GM19043 (cell line): ENCODE measurements at regions not wholly inside any gene's neighbourhood (a gene's known extent, or its start where the extent isn't known, plus 50 kb on each side); places are given as distances from the start of the nearest gene placed in this dataset.
"Not testable (repeated sequence)": the region's sequence is repeated elsewhere in the genome, so short reads cannot be mapped to it uniquely, and the experiment has no call there.

Source experiments
- ATAC-seq: cut with Tn5 transposase; IDR thresholded peaks from one replicate; pipeline ENCODE4 v1.9.1; 2021; ENCODE audit warnings: low read depth; ENCODE audit not compliant: unreplicated experiment

DNA sequence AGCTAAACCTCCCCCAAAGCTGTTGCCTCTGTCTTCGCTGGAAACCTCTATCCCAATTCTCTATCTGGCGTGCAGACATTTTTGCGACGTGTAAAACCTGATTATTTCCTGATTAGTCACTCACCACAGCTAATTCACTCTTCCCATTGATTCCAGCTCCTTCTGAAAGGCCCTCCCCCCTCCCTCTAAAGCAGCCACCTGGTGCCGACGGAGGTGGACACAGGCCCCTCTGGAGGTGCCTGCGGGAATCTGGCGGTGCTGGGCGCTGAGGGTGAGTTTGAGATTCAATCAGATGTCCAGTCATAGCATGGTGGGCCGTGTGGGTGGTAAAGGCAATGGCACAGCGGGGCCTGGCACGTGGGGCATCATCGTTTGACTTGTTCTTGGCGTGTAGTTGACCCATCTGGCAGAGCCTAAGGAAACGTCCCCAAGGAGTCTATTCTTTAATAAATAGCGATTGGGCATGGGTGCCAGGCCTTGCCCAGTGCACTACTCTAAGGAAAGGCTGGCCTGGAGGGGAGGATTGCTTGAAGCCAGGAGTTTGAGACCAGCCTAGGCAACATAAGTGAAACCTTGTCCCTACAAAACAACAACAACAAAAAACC lies 271.1 kb upstream of the MVB12B start:
- ATAC-seq: no peak

- no peak for ATAC-seq
Observed at GRCh38 chr9:126056312-126057021, 270.2 kb upstream of the MVB12B start.

- no peak for ATAC-seq
Observed at GRCh38 chr9:126057121-126057825, 269.4 kb upstream of the MVB12B start.

- no peak for ATAC-seq
Observed at GRCh38 chr9:126058011-126058531, 268.6 kb upstream of the MVB12B start.

DNA sequence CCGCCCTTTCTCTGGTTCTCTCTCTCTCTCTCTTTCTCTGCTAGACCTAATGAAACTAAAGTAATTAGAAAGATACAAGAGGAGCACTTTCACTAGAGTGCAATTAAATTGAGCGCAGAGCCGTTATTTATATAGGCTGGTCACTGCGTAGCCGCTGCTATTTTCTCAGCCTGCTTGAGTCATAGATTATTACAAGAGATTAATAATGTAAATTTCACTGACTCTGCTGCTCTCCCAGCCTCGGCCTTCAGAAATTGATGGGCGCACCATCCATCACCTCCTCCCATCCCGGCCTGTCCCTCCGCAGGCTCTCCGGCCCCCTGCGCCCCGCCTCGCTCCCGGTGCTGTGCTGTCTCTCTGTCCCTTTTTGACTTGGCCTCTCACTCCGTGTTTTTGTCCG lies 268.0 kb upstream of the MVB12B start:
- ATAC-seq: no peak

GRCh38 chr9:126061575-126061974 lies 265.1 kb upstream of the MVB12B start:
- no peak for ATAC-seq

GRCh38 chr9:126062158-126062886 lies 264.3 kb upstream of the MVB12B start:
- no peak for ATAC-seq

GRCh38 chr9:126063326-126063725 lies 263.3 kb upstream of the MVB12B start:
- ATAC-seq: no peak

DNA sequence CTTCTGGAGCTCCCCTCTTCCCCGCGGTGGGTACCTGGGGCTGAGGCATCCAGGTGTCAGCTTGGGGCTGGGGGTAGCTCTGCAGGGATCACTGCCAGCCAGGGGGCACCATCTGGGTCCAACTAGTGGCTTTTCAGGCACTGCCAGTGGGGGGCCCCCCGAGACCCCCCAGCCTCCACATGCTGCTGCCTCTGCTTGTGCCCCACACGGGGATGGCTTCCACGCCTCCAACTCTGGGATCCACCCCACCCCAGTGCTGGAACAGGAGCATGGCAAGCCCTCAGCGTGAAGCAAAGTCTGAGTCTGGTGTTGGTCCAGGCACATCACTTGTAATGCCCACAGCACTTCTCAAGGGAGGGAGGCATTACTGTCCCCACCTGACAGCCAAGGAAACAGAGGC lies 260.5 kb upstream of the MVB12B start:
- no peak for ATAC-seq

- no peak for ATAC-seq
Observed at GRCh38 chr9:126067031-126067734, 259.4 kb upstream of the MVB12B start.

- ATAC-seq: no peak
Observed at GRCh38 chr9:126068534-126069230, 257.9 kb upstream of the MVB12B start.

GRCh38 chr9:126069400-126069955 lies 257.2 kb upstream of the MVB12B start:
- ATAC-seq: no peak

DNA sequence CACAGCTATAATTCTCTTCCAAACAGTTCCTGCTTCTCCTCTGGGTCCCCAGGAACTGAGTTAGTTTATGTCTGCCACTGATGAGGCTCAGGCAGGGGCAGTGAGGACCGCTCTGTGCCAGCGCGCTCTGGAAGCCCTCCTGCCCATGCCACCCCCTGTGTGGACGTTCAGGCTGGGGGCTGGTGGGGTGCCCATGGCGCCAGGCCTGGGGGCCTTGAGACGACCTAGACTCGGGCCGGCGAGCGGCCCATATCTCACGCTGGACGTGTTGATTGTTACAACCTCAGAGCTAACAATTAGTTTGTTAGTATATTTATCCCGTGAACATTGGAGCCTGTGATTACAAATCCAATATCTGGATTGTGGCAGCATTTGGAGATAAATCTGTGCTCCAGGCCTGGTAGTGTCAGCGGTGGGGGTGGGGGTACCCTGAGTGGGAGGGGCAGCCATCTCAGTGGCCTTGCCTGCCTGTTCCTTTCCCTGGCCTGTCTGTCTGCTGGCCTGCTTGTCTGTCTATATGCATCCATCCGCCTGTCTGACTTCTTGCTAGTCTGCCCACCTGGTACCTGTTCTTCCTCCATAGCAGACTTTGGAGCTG lies 256.5 kb upstream of the MVB12B start:
- ATAC-seq: no peak

- no peak for ATAC-seq
Observed at GRCh38 chr9:126071076-126071750, 255.4 kb upstream of the MVB12B start.

DNA sequence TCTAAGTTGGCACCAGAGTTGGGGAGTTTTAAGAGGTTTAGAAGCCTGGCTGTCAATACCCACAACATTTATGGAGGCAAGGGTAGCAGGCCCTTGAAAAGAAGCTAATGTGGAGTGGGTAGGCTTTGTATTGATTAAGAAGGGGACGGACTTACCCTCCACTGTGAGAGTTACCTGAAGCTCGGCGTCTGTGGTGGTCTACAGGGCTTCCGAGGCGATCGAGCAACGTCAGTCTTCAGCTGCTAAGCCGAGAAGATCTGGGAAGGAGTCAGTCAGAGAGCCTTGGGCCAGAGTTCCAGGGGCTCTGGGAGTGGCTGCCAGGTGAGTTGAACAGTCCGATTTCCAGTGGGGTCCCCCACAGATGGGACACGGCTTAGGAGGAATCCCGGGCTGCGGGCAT lies 249.0 kb upstream of the MVB12B start:
- ATAC-seq: not testable (repeated sequence)

DNA sequence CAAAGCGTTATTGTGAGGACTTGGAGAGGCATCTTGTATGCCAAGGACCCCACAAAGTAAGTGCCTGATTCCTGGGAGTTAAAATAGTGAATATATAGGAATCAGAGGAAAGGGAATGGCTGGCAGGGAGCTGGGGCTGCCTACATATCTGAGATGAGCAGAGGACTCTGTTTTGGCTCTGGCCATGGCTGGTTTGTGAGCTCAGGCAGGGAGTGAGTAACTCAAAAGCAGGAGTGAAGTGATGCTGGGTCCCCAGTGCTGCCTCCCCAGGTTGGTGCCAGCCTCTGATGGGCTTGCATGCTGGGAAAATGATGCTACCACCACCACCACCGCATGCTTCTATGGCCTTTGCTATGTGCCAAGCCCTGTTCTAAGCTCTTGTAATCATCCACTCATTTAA lies 246.0 kb upstream of the MVB12B start:
- ATAC-seq: no peak

DNA sequence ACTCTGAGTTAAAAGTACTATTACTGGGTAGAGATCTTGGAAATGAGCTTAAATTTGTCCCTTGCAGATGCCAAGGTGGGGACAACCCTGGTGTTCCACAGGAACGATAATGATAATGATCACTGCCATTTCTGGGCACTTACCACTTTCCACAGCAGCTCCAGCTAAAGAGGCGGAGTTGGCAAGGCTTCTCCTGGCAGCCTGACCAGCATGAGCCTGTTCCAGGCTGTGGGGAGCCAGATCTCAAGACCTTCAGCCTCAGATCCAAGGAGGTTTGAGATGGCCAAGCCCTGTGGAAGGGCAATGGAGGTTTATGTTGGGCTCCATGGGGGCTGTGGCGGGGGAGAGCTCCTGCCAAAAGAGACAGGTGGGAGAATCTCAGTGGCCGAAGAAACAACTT lies 244.9 kb upstream of the MVB12B start:
- no peak for ATAC-seq

GRCh38 chr9:126084008-126084407 lies 242.6 kb upstream of the MVB12B start:
- no peak for ATAC-seq

DNA sequence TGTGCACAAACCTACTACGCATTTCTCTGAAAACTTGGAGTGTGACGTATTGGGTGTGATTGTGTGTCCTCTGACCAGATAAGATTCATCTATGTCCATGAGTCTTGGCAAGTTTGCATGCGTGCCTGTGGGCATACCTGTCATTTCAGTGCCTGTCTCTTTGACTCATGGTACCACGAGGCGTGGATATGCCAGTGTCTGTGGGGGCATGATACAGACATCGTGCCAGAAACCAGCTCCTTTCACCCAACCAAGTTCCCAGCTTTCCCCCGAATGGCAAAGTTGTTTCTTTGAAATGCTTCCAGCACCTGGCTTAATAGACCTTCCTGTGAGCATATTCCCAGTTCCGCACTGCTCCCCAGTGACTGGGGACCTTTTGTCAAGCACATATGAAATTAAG lies 241.9 kb upstream of the MVB12B start:
- ATAC-seq: no peak
